GM12878 (cell line): ENCODE measurements at regions not wholly inside any gene's neighbourhood (a gene's known extent, or its start where the extent isn't known, plus 50 kb on each side); places are given as distances from the start of the nearest gene placed in this dataset.

Experiments
- ATAC-seq: fragments of 200-7000 bp; cut with Tn5 transposase; 3 replicates; pipeline ENCODE4 v1.9.1; 2020; ENCODE audit warnings: mild to moderate bottlenecking, moderate library complexity
- BruUV-seq: library from RNA; stranded (reverse); fragments of 400-500 nt; replicated peaks from 2 replicates; lab custom pipeline; 2021; lab: Mats Ljungman, UMichigan
- CTCF ChIA-PET: fragments of 300-600 bp; sonication (Branson Sonifier 250); formaldehyde crosslinking; extraction: SDS; loops from one replicate; lab custom pipeline; 2021; ENCODE audit warnings: inconsistent platforms; lab: Yijun Ruan, JAX
- POLR2A ChIA-PET: fragments of 350-600 bp; formaldehyde crosslinking; extraction: SDS; loops from one replicate; lab custom pipeline; 2021; ENCODE audit warnings: inconsistent platforms; lab: Charles Lee
- RAD21 ChIA-PET: fragments of 300-600 bp; sonication (Branson Sonifier 250); formaldehyde crosslinking; loops from one replicate; lab custom pipeline; 2023; ENCODE audit warnings: antibody characterized with exemption; ENCODE audit not compliant: unreplicated experiment; lab: Charles Lee
- SMC1A ChIA-PET: fragments of 300-600 bp; sonication (Branson Sonifier 250); formaldehyde crosslinking; loops from one replicate; lab custom pipeline; 2023; ENCODE audit not compliant: unreplicated experiment, uncharacterized antibody; lab: Charles Lee
- DNase-seq: peaks from one replicate; pipeline ENCODE4 v3.0.0-alpha.2; 2011; ENCODE audit warnings: low read depth, low spot score
- FAIRE-seq: peaks from 3 replicates; lab custom pipeline; 2011; peaks lifted over from hg19 to GRCh38; lab: Jason Lieb, UNC
- H2AFZ ChIP-seq: 2 replicates; pipeline ENCODE4 v1.6.0; 2011; ENCODE audit warnings: low read depth, low read length, control low read depth; ENCODE audit not compliant: control insufficient read depth
- H3K27ac ChIP-seq: 2 replicates; pipeline ENCODE4 v1.5.1; 2011; ENCODE audit warnings: control low read depth; ENCODE audit not compliant: control insufficient read depth, insufficient read depth
- H3K27me3 ChIP-seq, 2 experiments: replicated peaks in 1 of 2; 2 replicates each; pipeline versions ENCODE4 v1.6.0 to v1.6.1; 2011; ENCODE audit warnings: low read length in 1 of 2; ENCODE audit not compliant: control insufficient read depth in 2 of 2, insufficient read depth in 2 of 2
- H3K36me3 ChIP-seq, 2 experiments: 2 replicates each; pipeline ENCODE4 v1.5.1; 2011; ENCODE audit warnings: low read length in 1 of 2; ENCODE audit not compliant: control insufficient read depth in 2 of 2, insufficient read depth in 2 of 2
- H3K4me1 ChIP-seq: 2 replicates; pipeline ENCODE4 v1.6.1; 2011; ENCODE audit warnings: mild to moderate bottlenecking, low read length, moderate library complexity, mixed read lengths; ENCODE audit not compliant: control insufficient read depth, insufficient read depth
- H3K4me2 ChIP-seq: 2 replicates; pipeline ENCODE4 v1.6.0; 2011; ENCODE audit warnings: control low read depth; ENCODE audit not compliant: control insufficient read depth, insufficient read depth
- H3K4me3 ChIP-seq: fragments of 200-600 bp; sonication (generic); 2 replicates; pipeline ENCODE4 v1.5.1; 2016
- H3K79me2 ChIP-seq: 2 replicates; pipeline ENCODE4 v1.6.0; 2011; ENCODE audit warnings: low read length; ENCODE audit not compliant: control insufficient read depth, insufficient read depth
- H3K9ac ChIP-seq: 2 replicates; pipeline ENCODE4 v1.8.0; 2011; ENCODE audit warnings: low read length, control low read depth, mixed read lengths; ENCODE audit not compliant: control insufficient read depth, insufficient read depth
- H3K9me3 ChIP-seq: replicated peaks from 3 replicates; pipeline ENCODE4 v1.5.1; 2011; ENCODE audit warnings: mild to moderate bottlenecking, low read length; ENCODE audit not compliant: control insufficient read depth, insufficient read depth
- H4K20me1 ChIP-seq: 2 replicates; pipeline ENCODE4 v1.6.0; 2011; ENCODE audit not compliant: control insufficient read depth, insufficient read depth
- CHD1 ChIP-seq: IDR thresholded peaks from 2 replicates; pipeline ENCODE4 v1.6.1; 2012; ENCODE audit warnings: low read depth, low read length, improper control_type of control experiment
- CREM ChIP-seq: IDR thresholded peaks from 2 replicates; pipeline ENCODE4 v1.6.1; 2014; ENCODE audit warnings: antibody characterized with exemption, low read depth
- RAD51 ChIP-seq: fragments of 450-650 bp; IDR thresholded peaks from 2 replicates; pipeline ENCODE4 v1.6.1; 2016; ENCODE audit warnings: moderate library complexity, mild to moderate bottlenecking, inconsistent platforms
- SUZ12 ChIP-seq: fragments of 200-600 bp; sonication (generic); IDR thresholded peaks from one replicate; pipeline ENCODE4 v1.6.1; 2018; ENCODE audit warnings: antibody characterized with exemption, mild to moderate bottlenecking; ENCODE audit not compliant: unreplicated experiment
- WGBS: methylation state at CpG from one replicate; pipeline ENCODE4 v1.1.6; 2016; ENCODE audit warnings: low lambda C conversion rate; ENCODE audit not compliant: insufficient replicate concordance, insufficient coverage; ENCODE audit errors: missing lambda C conversion rate; 5-methylcytosine and 5-hydroxymethylcytosine counted together
- in situ Hi-C: fragments of 300-500 bp; cut with MboI; formaldehyde crosslinking; loops from 9 replicates; pipeline ENCODE4 v1.14.3; 2018; ENCODE audit warnings: mixed read lengths
- intact Hi-C: fragments of 100-400 bp; cut with micrococcal nuclease; formaldehyde crosslinking; loops from one replicate; pipeline ENCODE4 v1.14.2; 2022; ENCODE audit not compliant: unreplicated experiment

GRCh38 chr2:177129610-177130009 lies 83.0 kb upstream of the HNRNPA3 start:
- no peaks in the 10 kb centered on the region for H3K36me3 ChIP-seq
- no peak overlapping the region for H2AFZ ChIP-seq
- in situ Hi-C loops (no loop called here), intact Hi-C loops (no loop called here)
- WGBS = 75% methylated on average over 3 of the region's 3 CpGs
- RAD21 ChIA-PET = no interaction called here
- H3K79me2 ChIP-seq = no peaks in the 10 kb centered on the region
- no peak overlapping the region for H3K27ac ChIP-seq
- no peak for ATAC-seq
- no peaks in the 10 kb centered on the region for H3K4me1 ChIP-seq
- H4K20me1 ChIP-seq = no peaks in the 10 kb centered on the region
- no TSS peak for BruUV-seq
- FAIRE-seq = no peak
- DNase-seq = no peak
- no peak overlapping the region for H3K9ac ChIP-seq
- CTCF ChIA-PET = interaction anchor here (0.7 to 4.0 kb wide), 4 partner anchors 9 to 478 kb away, joined by 3 to 22 read pairs (median 4); no protein-coding TSS in a partner anchor
- H3K27me3 ChIP-seq = no peaks in the 10 kb centered on the region
- H3K4me3 ChIP-seq = no peak overlapping the region
- H3K4me2 ChIP-seq = no peak overlapping the region
- TF ChIP-seq RAD51 (no peak), CREM (no peak), SUZ12 (no peak)
- POLR2A ChIA-PET = no interaction called here
- no peaks in the 10 kb centered on the region for H3K9me3 ChIP-seq
- SMC1A ChIA-PET = interaction anchor here (1.0 to 2.1 kb wide), 4 partner anchors 9 to 116 kb away, joined by 3 to 5 read pairs (median 4); no protein-coding TSS in a partner anchor

- RAD21 ChIA-PET = no interaction called here
- Histone ChIP-seq H3K4me3 (no peak overlapping the region), H3K79me2 (no peaks in the 10 kb centered on the region), H2AFZ (no peak overlapping the region), H3K27me3 (no peaks in the 10 kb centered on the region), H3K27ac (no peak overlapping the region), H4K20me1 (no peaks in the 10 kb centered on the region), H3K9me3 (no peaks in the 10 kb centered on the region), H3K4me1 (no peaks in the 10 kb centered on the region), H3K36me3 (no peaks in the 10 kb centered on the region), H3K9ac (no peak overlapping the region), H3K4me2 (no peak overlapping the region)
- FAIRE-seq (no peak), DNase-seq (no peak), ATAC-seq (no peak)
- SMC1A ChIA-PET = interaction anchor here (0.6 kb wide), 1 partner anchor 11 kb away, joined by 3 read pairs; no protein-coding TSS in a partner anchor
- intact Hi-C loops (no loop called here), in situ Hi-C loops (no loop called here)
- no peak for TF ChIP-seq CHD1
- POLR2A ChIA-PET = no interaction called here
- BruUV-seq = no TSS peak
- CTCF ChIA-PET = interaction anchor here (4.0 kb wide), 1 partner anchor 16 kb away, joined by 22 read pairs; no protein-coding TSS in a partner anchor
Observed at GRCh38 chr2:177131858-177132257, 80.7 kb upstream of the HNRNPA3 start.
